ENCODE measurements at regions not wholly inside any gene's neighbourhood (a gene's known extent, or its start where the extent isn't known, plus 50 kb on each side); places are given as distances from the start of the nearest gene placed in this dataset.

GRCh38 chr10:53572799-53573198 lies 800.2 kb upstream of the MBL2 start:
- Histone ChIP-seq H3K9me2 (ENCODE audit: low read depth, low read length) (no peaks in the 10 kb centered on the region), H3K79me2 (ENCODE audit: insufficient read depth, low read length) (no peaks in the 10 kb centered on the region), H3K4me3 (ENCODE audit: low read depth, low read length, poor library complexity, severe bottlenecking) (no peak overlapping the region), H3K27me3 (ENCODE audit: insufficient read depth, low read length) (no peaks in the 10 kb centered on the region), H3K4me1 (ENCODE audit: insufficient read depth, low read length, severe bottlenecking) (no peaks in the 10 kb centered on the region), H3K4me2 (ENCODE audit: low read length) (no peak overlapping the region), H2AFZ (ENCODE audit: low read length) (no peak overlapping the region), H3K9me3 (ENCODE audit: low read length) (no peaks in the 10 kb centered on the region), H3K36me3 (ENCODE audit: insufficient read depth, low read length) (no peaks in the 10 kb centered on the region), H3F3A (ENCODE audit: insufficient read depth, low read length) (no peaks in the 10 kb centered on the region), H3K27ac (ENCODE audit: low read depth, low read length, poor library complexity, severe bottlenecking) (no peak overlapping the region), H4K20me1 (ENCODE audit: insufficient read depth, low read length) (no peaks in the 10 kb centered on the region), H3K9ac (ENCODE audit: low read length) (no peak overlapping the region)
- TF ChIP-seq EZH2 (IDR thresholded peaks at IDR 0.05; ENCODE audit: borderline replicate concordance, low read length) (no peak), CTCF (IDR thresholded peaks at IDR 0.05; ENCODE audit: low read length) (no peak)

- Histone ChIP-seq H3K9me3 (ENCODE audit: low read length) (no peaks in the 10 kb centered on the region), H3K36me3 (ENCODE audit: insufficient read depth, low read length) (no peaks in the 10 kb centered on the region), H3K9ac (ENCODE audit: low read length) (no peak overlapping the region), H3F3A (ENCODE audit: insufficient read depth, low read length) (no peaks in the 10 kb centered on the region), H3K4me2 (ENCODE audit: low read length) (no peak overlapping the region), H3K4me3 (ENCODE audit: low read depth, low read length, poor library complexity, severe bottlenecking) (no peak overlapping the region), H4K20me1 (ENCODE audit: insufficient read depth, low read length) (no peaks in the 10 kb centered on the region), H3K79me2 (ENCODE audit: insufficient read depth, low read length) (no peaks in the 10 kb centered on the region), H3K4me1 (ENCODE audit: insufficient read depth, low read length, severe bottlenecking) (no peaks in the 10 kb centered on the region), H3K9me2 (ENCODE audit: low read depth, low read length) (no peaks in the 10 kb centered on the region), H3K27ac (ENCODE audit: low read depth, low read length, poor library complexity, severe bottlenecking) (no peak overlapping the region), H2AFZ (ENCODE audit: low read length) (no peak overlapping the region), H3K27me3 (ENCODE audit: insufficient read depth, low read length) (no peaks in the 10 kb centered on the region)
- no peak for TF ChIP-seq CTCF (IDR thresholded peaks at IDR 0.05; ENCODE audit: low read length)
- TF ChIP-seq EZH2 (IDR thresholded peaks at IDR 0.05; ENCODE audit: borderline replicate concordance, low read length) = no peak
Measured at GRCh38 chr10:53570221-53570620, 797.6 kb upstream of the MBL2 start.

- Histone ChIP-seq H3K9ac (ENCODE audit: low read length) (no peak overlapping the region), H3K27me3 (ENCODE audit: insufficient read depth, low read length) (no peaks in the 10 kb centered on the region), H3K4me2 (ENCODE audit: low read length) (no peak overlapping the region), H3K9me2 (ENCODE audit: low read depth, low read length) (no peaks in the 10 kb centered on the region), H3K4me1 (ENCODE audit: insufficient read depth, low read length, severe bottlenecking) (no peaks in the 10 kb centered on the region), H4K20me1 (ENCODE audit: insufficient read depth, low read length) (no peaks in the 10 kb centered on the region), H3K9me3 (ENCODE audit: low read length) (no peaks in the 10 kb centered on the region), H3K4me3 (ENCODE audit: low read depth, low read length, poor library complexity, severe bottlenecking) (no peak overlapping the region), H3K79me2 (ENCODE audit: insufficient read depth, low read length) (no peaks in the 10 kb centered on the region), H3K27ac (ENCODE audit: low read depth, low read length, poor library complexity, severe bottlenecking) (no peak overlapping the region), H2AFZ (ENCODE audit: low read length) (no peak overlapping the region), H3F3A (ENCODE audit: insufficient read depth, low read length) (no peaks in the 10 kb centered on the region), H3K36me3 (ENCODE audit: insufficient read depth, low read length) (no peaks in the 10 kb centered on the region)
- TF ChIP-seq EZH2 (IDR thresholded peaks at IDR 0.05; ENCODE audit: borderline replicate concordance, low read length) = no peak
- no peak for TF ChIP-seq CTCF (IDR thresholded peaks at IDR 0.05; ENCODE audit: low read length)
Measured at GRCh38 chr10:53569455-53569854, 796.9 kb upstream of the MBL2 start.

Measured in OCI-LY1 (cell line).